Keratinocyte (primary cell): ENCODE measurements at regions not wholly inside any gene's neighbourhood (a gene's known extent, or its start where the extent isn't known, plus 50 kb on each side); places are given as distances from the start of the nearest gene placed in this dataset.

ENCODE experiments used
- EZH2 ChIP-seq: IDR thresholded peaks from one replicate; pipeline ENCODE4 v1.6.1; 2012; ENCODE audit warnings: inconsistent platforms, mild to moderate bottlenecking, low read length, moderate library complexity
- TF ChIP-seq, protein P1 (sequence below), 3 experiments: IDR thresholded peaks in 1 of 3; conservative IDR thresholded peaks in 1 of 3; optimal IDR thresholded peaks in 1 of 3; 2 replicates in 2 of 3; 3 replicates in 1 of 3; pipeline versions ENCODE3 to v1.5.1; 2011; ENCODE audit warnings: low read length in 3 of 3, mild to moderate bottlenecking in 3 of 3, moderate library complexity in 2 of 3, control low read depth in 1 of 3, inconsistent platforms in 1 of 3; ENCODE audit not compliant: insufficient read depth in 2 of 3; ENCODE audit errors: extremely low read depth in 1 of 3

DNA sequence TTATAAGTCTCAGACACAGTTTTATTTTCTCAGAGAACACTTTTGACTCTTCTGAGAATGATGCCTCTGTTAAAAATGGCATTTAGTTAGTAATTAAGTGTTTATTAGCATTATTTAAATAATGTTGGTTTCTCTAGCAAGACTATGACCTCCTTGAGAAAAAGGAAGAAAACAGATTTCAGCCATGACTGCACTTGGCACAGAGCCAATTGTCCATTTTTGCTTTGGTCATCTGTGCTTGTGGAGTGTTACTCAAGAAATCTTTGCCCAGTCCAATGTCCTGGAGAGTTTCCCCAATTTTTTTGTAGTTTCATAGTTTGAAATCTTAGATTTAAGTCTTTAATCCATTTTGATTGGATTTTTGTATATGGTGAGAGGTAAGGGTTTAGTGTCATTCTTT lies 1229.4 kb upstream of the FAM98A start:
- TF ChIP-seq, protein P1, sequence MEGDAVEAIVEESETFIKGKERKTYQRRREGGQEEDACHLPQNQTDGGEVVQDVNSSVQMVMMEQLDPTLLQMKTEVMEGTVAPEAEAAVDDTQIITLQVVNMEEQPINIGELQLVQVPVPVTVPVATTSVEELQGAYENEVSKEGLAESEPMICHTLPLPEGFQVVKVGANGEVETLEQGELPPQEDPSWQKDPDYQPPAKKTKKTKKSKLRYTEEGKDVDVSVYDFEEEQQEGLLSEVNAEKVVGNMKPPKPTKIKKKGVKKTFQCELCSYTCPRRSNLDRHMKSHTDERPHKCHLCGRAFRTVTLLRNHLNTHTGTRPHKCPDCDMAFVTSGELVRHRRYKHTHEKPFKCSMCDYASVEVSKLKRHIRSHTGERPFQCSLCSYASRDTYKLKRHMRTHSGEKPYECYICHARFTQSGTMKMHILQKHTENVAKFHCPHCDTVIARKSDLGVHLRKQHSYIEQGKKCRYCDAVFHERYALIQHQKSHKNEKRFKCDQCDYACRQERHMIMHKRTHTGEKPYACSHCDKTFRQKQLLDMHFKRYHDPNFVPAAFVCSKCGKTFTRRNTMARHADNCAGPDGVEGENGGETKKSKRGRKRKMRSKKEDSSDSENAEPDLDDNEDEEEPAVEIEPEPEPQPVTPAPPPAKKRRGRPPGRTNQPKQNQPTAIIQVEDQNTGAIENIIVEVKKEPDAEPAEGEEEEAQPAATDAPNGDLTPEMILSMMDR (optimal IDR thresholded peaks at IDR 0.05 in 1 of 3, IDR thresholded peaks at IDR 0.05 in 1 of 3, conservative IDR thresholded peaks at IDR 0.05 in 1 of 3; ENCODE audit: extremely low read depth in 1 of 3, insufficient read depth in 2 of 3, low read length in 3 of 3): no peak
- no peak for TF ChIP-seq EZH2
